Transverse colon (tissue), 4 donors: ENCODE measurements at regions not wholly inside any gene's neighbourhood (a gene's known extent, or its start where the extent isn't known, plus 50 kb on each side); places are given as distances from the start of the nearest gene placed in this dataset.

Experiments
- DNase-seq: peaks from one replicate; pipeline ENCODE4 v3.0.0-alpha.2; 2019
- H3K27ac ChIP-seq, 4 donors: fragments of 200-600 bp; sonication (generic); 2 replicates each; pipeline ENCODE4 v1.5.1; 2016 to 2018; ENCODE audit warnings: inconsistent platforms in 4 of 4
- H3K27me3 ChIP-seq: fragments of 200-600 bp; sonication (generic); 2 replicates; pipeline ENCODE4 v1.5.1; 2017; ENCODE audit warnings: inconsistent platforms
- H3K36me3 ChIP-seq, 4 donors: fragments of 200-600 bp; sonication (generic); 2 replicates each; pipeline ENCODE4 v1.5.1; 2017 to 2019; ENCODE audit warnings: inconsistent platforms in 4 of 4
- H3K4me1 ChIP-seq, 4 donors: fragments of 200-600 bp; sonication (generic); 2 replicates each; pipeline ENCODE4 v1.5.1; 2017 to 2020; ENCODE audit warnings: inconsistent platforms in 4 of 4
- H3K4me3 ChIP-seq, 4 donors: fragments of 200-600 bp; sonication (generic); 1 replicate in 1 of 4; 2 replicates in 3 of 4; pipeline versions ENCODE4 v1.5.1 to v1.6.1; 2017 to 2019; ENCODE audit warnings: inconsistent platforms in 4 of 4
- H3K9me3 ChIP-seq, 2 donors: fragments of 200-600 bp; sonication (generic); 2 replicates each; pipeline ENCODE4 v1.5.1; 2017 to 2019; ENCODE audit warnings: inconsistent platforms in 2 of 2
- CTCF ChIP-seq, 5 experiments: fragments of 200-600 bp in 3 of 5; fragments of 450-650 bp in 2 of 5; sonication (generic) in 3 of 5; IDR thresholded peaks; 1 replicate in 2 of 5; 2 replicates in 3 of 5; pipeline ENCODE4 v1.5.1; 2016 to 2017; ENCODE audit warnings: antibody characterized with exemption in 5 of 5, inconsistent platforms in 3 of 5, mild to moderate bottlenecking in 2 of 5, moderate library complexity in 1 of 5
- EP300 ChIP-seq: sonication (generic); formaldehyde crosslinking; IDR thresholded peaks from one replicate; pipeline ENCODE4 v1.6.1; 2017; ENCODE audit warnings: antibody characterized with exemption, low read depth
- POLR2A ChIP-seq: fragments of 450-650 bp; IDR thresholded peaks from one replicate; pipeline ENCODE4 v1.6.1; 2016; ENCODE audit warnings: antibody characterized with exemption, mild to moderate bottlenecking, moderate library complexity
- POLR2AphosphoS5 ChIP-seq, 3 donors: sonication (generic); formaldehyde crosslinking; IDR thresholded peaks; one replicate each; pipeline ENCODE4 v1.6.1; 2016; ENCODE audit warnings: antibody characterized with exemption in 3 of 3
- WGBS, 2 donors: methylation state at CpG; one replicate each; pipeline ENCODE4 v1.1.5; 2018; ENCODE audit warnings: low coverage in 1 of 2; 5-methylcytosine and 5-hydroxymethylcytosine counted together
- in situ Hi-C, 4 donors: fragments of 200-750 bp; cut with MboI; loops; one replicate each; pipeline versions ENCODE4 v1.15.0 to v1.15.1; 2017; ENCODE audit warnings: low sequenced_read_pairs in 3 of 4, low pct_ligation_motif_present in 1 of 4, low pct_unique_long_range_greater_than_20kb in 1 of 4
- intact Hi-C: fragments of 100-400 bp; cut with DNase I; formaldehyde crosslinking; loops from one replicate; pipeline ENCODE4 v1.15.1; 2023; ENCODE audit warnings: low total_unique reads

GRCh38 chr12:47558625-47559345 is 147.0 kb downstream of the RPAP3 start:
- peak overlapping the region in 3 of 4 donors; percentile 59 to 76 (median 75) for H3K27ac ChIP-seq
- intact Hi-C loops = loop anchor here (10.0 kb wide), 1 partner anchor 184 kb away; no protein-coding TSS in a partner anchor
- no peaks in the 10 kb centered on the region for H3K27me3 ChIP-seq
- H3K9me3 ChIP-seq = no peaks in the 10 kb centered on the region
- H3K4me3 ChIP-seq = no peak overlapping the region
- DNase-seq = no peak
- in situ Hi-C loops = no loop called here
- WGBS, 2 donors = 57 to 73% methylated on average over 4 to 5 of the region's 5 CpGs
- no peaks in the 10 kb centered on the region for H3K4me1 ChIP-seq
- TF ChIP-seq EP300 (no peak), POLR2AphosphoS5 (IDR thresholded peaks at IDR 0.05) (no peak), CTCF (IDR thresholded peaks at IDR 0.05) (no peak), POLR2A (no peak)
- H3K36me3 ChIP-seq = no peaks in the 10 kb centered on the region

GRCh38 chr12:47557386-47557785 is 148.4 kb downstream of the RPAP3 start:
- no peaks in the 10 kb centered on the region for H3K36me3 ChIP-seq
- H3K4me1 ChIP-seq = no peaks in the 10 kb centered on the region
- TF ChIP-seq POLR2AphosphoS5 (IDR thresholded peaks at IDR 0.05) (no peak), POLR2A (no peak), EP300 (no peak), CTCF (IDR thresholded peaks at IDR 0.05) (no peak)
- intact Hi-C loops (loop anchor here (10.0 kb wide), 1 partner anchor 183 kb away; no protein-coding TSS in a partner anchor), in situ Hi-C loops (no loop called here)
- no peaks in the 10 kb centered on the region for H3K27me3 ChIP-seq
- 53 to 69% methylated on average over 5 of the region's 5 CpGs for WGBS, 2 donors
- no peak overlapping the region for H3K4me3 ChIP-seq
- H3K9me3 ChIP-seq = peaks cover 5 to 9% of the 10 kb centered on the region in 2 donors
- DNase-seq = no peak
- H3K27ac ChIP-seq = peak overlapping the region in 3 of 4 donors; percentile 59 to 76 (median 75)

- H3K4me1 ChIP-seq = peaks cover 0 to 3% (median 0%) of the 10 kb centered on the region in 4 donors
- in situ Hi-C loops (no loop called here), intact Hi-C loops (loop anchor here (10.0 kb wide), 1 partner anchor 182 kb away; no protein-coding TSS in a partner anchor)
- H3K27me3 ChIP-seq = no peaks in the 10 kb centered on the region
- 65 to 80% methylated on average over 3 to 4 of the region's 4 CpGs for WGBS, 2 donors
- TF ChIP-seq POLR2A (no peak), POLR2AphosphoS5 (IDR thresholded peaks at IDR 0.05) (no peak), EP300 (no peak), CTCF (IDR thresholded peaks at IDR 0.05) (no peak)
- peak overlapping the region in 3 of 4 donors; percentile 59 to 76 (median 75) for H3K27ac ChIP-seq
- no peak overlapping the region for H3K4me3 ChIP-seq
- peaks cover 5 to 9% of the 10 kb centered on the region in 2 donors for H3K9me3 ChIP-seq
- H3K36me3 ChIP-seq = no peaks in the 10 kb centered on the region
- no peak for DNase-seq
Observed at GRCh38 chr12:47556261-47557030, 149.4 kb downstream of the RPAP3 start.

DNA sequence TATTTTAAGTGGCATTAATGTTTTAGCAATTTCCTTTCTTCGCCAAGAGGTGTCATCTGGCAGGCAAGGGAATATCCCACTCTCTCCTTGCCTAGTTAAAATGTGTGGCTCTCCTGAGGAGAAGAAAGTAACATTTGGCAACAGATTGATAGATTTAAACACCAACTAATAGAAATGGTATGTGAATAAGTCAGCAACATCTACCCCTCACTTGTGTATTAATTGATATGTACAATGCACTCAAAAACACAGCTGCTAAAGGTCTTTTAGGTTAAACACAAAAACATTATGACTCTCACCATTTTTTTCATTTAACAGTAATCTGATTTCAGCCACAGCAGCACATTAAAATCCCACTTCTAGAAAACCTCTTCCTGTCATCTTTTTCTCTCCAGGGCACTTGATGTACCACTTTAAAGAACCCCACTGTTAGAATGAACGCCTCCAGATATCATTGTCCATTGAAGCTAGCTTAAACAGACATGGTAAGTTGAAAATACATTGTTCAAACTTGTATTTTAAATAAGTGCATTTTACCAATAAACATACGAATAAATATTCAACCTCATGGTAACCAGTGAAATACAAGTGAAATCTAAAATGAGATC is 151.7 kb downstream of the RPAP3 start:
- Histone ChIP-seq H3K27ac (no peak overlapping the region), H3K4me3 (no peak overlapping the region), H3K9me3 (peaks cover 5 to 9% of the 10 kb centered on the region in 2 donors), H3K36me3 (no peaks in the 10 kb centered on the region), H3K27me3 (no peaks in the 10 kb centered on the region), H3K4me1 (peaks cover 0 to 4% (median 2%) of the 10 kb centered on the region in 4 donors)
- DNase-seq = no peak
- TF ChIP-seq POLR2AphosphoS5 (IDR thresholded peaks at IDR 0.05) (no peak), EP300 (no peak), POLR2A (no peak), CTCF (IDR thresholded peaks at IDR 0.05) (no peak)
- intact Hi-C loops (loop anchor here (10.0 kb wide), 1 partner anchor 179 kb away; no protein-coding TSS in a partner anchor), in situ Hi-C loops (no loop called here)
- 83% methylated on average over 3 of the region's 3 CpGs for WGBS, 2 donors
